ENCODE measurements at regions not wholly inside any gene's neighbourhood (a gene's known extent, or its start where the extent isn't known, plus 50 kb on each side); places are given as distances from the start of the nearest gene placed in this dataset.

- peak; percentile 82 for TF ChIP-seq GATA3 (IDR thresholded peaks at IDR 0.05; ENCODE audit: low read depth, low read length)
- peak; percentile 87 for TF ChIP-seq GATA2 (IDR thresholded peaks at IDR 0.05; ENCODE audit: low read depth, low read length)
Measured at GRCh38 chr1:221029981-221030649, 150.9 kb downstream of the HLX start.

- TF ChIP-seq GATA2 (IDR thresholded peaks at IDR 0.05; ENCODE audit: low read depth, low read length) (no peak), GATA3 (IDR thresholded peaks at IDR 0.05; ENCODE audit: low read depth, low read length) (no peak)
Measured at GRCh38 chr1:221030990-221031389, 151.7 kb downstream of the HLX start.

GRCh38 chr1:221031458-221032203 lies 152.4 kb downstream of the HLX start:
- TF ChIP-seq GATA3 (IDR thresholded peaks at IDR 0.05; ENCODE audit: low read depth, low read length) (no peak), GATA2 (IDR thresholded peaks at IDR 0.05; ENCODE audit: low read depth, low read length) (no peak)

GRCh38 chr1:221032204-221032585 lies 153.0 kb downstream of the HLX start:
- TF ChIP-seq GATA3 (IDR thresholded peaks at IDR 0.05; ENCODE audit: low read depth, low read length) (no peak), GATA2 (IDR thresholded peaks at IDR 0.05; ENCODE audit: low read depth, low read length) (no peak)

- TF ChIP-seq GATA3 (IDR thresholded peaks at IDR 0.05; ENCODE audit: low read depth, low read length) (no peak), GATA2 (IDR thresholded peaks at IDR 0.05; ENCODE audit: low read depth, low read length) (no peak)
Measured at GRCh38 chr1:221032637-221033280, 153.5 kb downstream of the HLX start.

- TF ChIP-seq GATA2 (IDR thresholded peaks at IDR 0.05; ENCODE audit: low read depth, low read length) (no peak), GATA3 (IDR thresholded peaks at IDR 0.05; ENCODE audit: low read depth, low read length) (no peak)
Measured at GRCh38 chr1:221035662-221036153, 156.5 kb downstream of the HLX start.

GRCh38 chr1:221039616-221040015 lies 160.4 kb downstream of the HLX start:
- TF ChIP-seq GATA2 (IDR thresholded peaks at IDR 0.05; ENCODE audit: low read depth, low read length) (no peak), GATA3 (IDR thresholded peaks at IDR 0.05; ENCODE audit: low read depth, low read length) (no peak)

- TF ChIP-seq GATA2 (IDR thresholded peaks at IDR 0.05; ENCODE audit: low read depth, low read length) (peak; percentile 44; the same call in 1 of the 2 replicates), GATA3 (IDR thresholded peaks at IDR 0.05; ENCODE audit: low read depth, low read length) (peak; percentile 83)
Measured at GRCh38 chr1:221040101-221040500, 160.9 kb downstream of the HLX start.

- no peak for TF ChIP-seq GATA2 (IDR thresholded peaks at IDR 0.05; ENCODE audit: low read depth, low read length)
- no peak for TF ChIP-seq GATA3 (IDR thresholded peaks at IDR 0.05; ENCODE audit: low read depth, low read length)
Measured at GRCh38 chr1:221040691-221041285, 161.5 kb downstream of the HLX start.

- no peak for TF ChIP-seq GATA3 (IDR thresholded peaks at IDR 0.05; ENCODE audit: low read depth, low read length)
- no peak for TF ChIP-seq GATA2 (IDR thresholded peaks at IDR 0.05; ENCODE audit: low read depth, low read length)
Measured at GRCh38 chr1:221044538-221044937, 165.3 kb downstream of the HLX start.

- TF ChIP-seq GATA3 (IDR thresholded peaks at IDR 0.05; ENCODE audit: low read depth, low read length), result no peak
- TF ChIP-seq GATA2 (IDR thresholded peaks at IDR 0.05; ENCODE audit: low read depth, low read length), result no peak
Measured at GRCh38 chr1:221045151-221045550, 165.9 kb downstream of the HLX start.

- no peak for TF ChIP-seq GATA2 (IDR thresholded peaks at IDR 0.05; ENCODE audit: low read depth, low read length)
- no peak for TF ChIP-seq GATA3 (IDR thresholded peaks at IDR 0.05; ENCODE audit: low read depth, low read length)
Measured at GRCh38 chr1:221045842-221046831, 166.9 kb downstream of the HLX start.

GRCh38 chr1:221053889-221054288 lies 174.6 kb downstream of the HLX start:
- TF ChIP-seq GATA3 (IDR thresholded peaks at IDR 0.05; ENCODE audit: low read depth, low read length) (no peak), GATA2 (IDR thresholded peaks at IDR 0.05; ENCODE audit: low read depth, low read length) (no peak)

Measured in SH-SY5Y (cell line).